ENCODE measurements at regions not wholly inside any gene's neighbourhood (a gene's known extent, or its start where the extent isn't known, plus 50 kb on each side); places are given as distances from the start of the nearest gene placed in this dataset.

DNA sequence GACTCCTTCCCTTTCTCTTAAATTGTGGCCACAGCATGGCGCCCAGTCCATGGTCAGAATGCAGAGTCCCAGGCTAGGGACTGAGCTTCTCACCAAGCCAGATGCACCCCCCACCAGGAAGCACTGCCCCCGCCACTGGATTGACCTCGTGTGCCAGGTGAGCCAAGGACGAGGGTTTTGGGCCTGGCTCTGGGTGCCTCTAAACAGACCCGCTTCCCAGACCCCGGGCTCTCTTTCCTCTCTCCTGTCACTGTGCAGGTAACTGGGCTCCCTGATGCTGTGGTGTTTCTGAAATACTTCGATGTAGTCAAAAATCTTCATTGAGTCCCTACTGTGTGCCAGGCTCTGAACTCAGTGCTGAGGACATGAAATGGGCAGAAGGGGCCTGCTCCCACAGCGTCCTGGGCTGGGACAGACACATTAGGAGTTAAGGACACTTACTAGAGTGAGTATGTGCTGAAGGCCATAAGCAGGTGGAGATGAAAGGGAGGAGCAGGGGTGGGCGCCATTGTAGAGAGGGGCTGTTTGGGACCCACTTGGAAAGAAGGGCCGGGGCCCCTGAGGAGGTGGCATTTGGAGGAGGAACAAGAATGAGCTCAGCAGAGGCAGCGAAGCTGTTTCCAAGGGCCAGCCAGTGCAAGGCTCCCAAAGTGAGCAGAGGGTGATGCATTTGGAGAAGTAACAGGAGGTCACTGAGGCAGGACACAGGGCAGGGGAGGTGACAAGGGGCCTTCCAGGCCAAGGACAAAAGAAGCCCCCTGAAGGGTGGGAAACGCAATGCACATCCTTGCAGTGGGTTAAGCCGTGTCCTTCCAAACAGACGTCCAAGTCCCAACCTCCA lies 217.1 kb downstream of the ANKRD60 start:
- TF ChIP-seq TARDBP (IDR thresholded peaks at IDR 0.05; ENCODE audit: borderline replicate concordance) (no peak), CHD2 (IDR thresholded peaks at IDR 0.05; ENCODE audit: borderline replicate concordance, low read depth, low read length) (no peak), SMARCA5 (IDR thresholded peaks at IDR 0.05) (no peak), POLR2A (IDR thresholded peaks at IDR 0.05; ENCODE audit: low read depth, low read length) (no peak), EP300 (IDR thresholded peaks at IDR 0.05; ENCODE audit: borderline replicate concordance in 1 of 2, control insufficient read depth in 1 of 2, low read depth in 2 of 2, low read length in 2 of 2) (no peak), SP1 (IDR thresholded peaks at IDR 0.05; ENCODE audit: low read depth, low read length) (no peak), ZNF274 (IDR thresholded peaks at IDR 0.05; ENCODE audit: insufficient read depth, insufficient read length) (no peak)
- TF ChIP-seq, protein P1, sequence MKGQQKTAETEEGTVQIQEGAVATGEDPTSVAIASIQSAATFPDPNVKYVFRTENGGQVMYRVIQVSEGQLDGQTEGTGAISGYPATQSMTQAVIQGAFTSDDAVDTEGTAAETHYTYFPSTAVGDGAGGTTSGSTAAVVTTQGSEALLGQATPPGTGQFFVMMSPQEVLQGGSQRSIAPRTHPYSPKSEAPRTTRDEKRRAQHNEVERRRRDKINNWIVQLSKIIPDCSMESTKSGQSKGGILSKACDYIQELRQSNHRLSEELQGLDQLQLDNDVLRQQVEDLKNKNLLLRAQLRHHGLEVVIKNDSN (IDR thresholded peaks at IDR 0.05; ENCODE audit: borderline replicate concordance, extremely low read length, insufficient read depth, low read depth, low read length): no peak
- TF ChIP-seq, protein P2, sequence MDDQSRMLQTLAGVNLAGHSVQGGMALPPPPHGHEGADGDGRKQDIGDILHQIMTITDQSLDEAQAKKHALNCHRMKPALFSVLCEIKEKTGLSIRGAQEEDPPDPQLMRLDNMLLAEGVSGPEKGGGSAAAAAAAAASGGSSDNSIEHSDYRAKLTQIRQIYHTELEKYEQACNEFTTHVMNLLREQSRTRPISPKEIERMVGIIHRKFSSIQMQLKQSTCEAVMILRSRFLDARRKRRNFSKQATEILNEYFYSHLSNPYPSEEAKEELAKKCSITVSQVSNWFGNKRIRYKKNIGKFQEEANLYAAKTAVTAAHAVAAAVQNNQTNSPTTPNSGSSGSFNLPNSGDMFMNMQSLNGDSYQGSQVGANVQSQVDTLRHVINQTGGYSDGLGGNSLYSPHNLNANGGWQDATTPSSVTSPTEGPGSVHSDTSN (IDR thresholded peaks at IDR 0.05; ENCODE audit: insufficient replicate concordance, low read depth, low read length): no peak

All from GM12878 (cell line).